ENCODE measurements at regions not wholly inside any gene's neighbourhood (a gene's known extent, or its start where the extent isn't known, plus 50 kb on each side); places are given as distances from the start of the nearest gene placed in this dataset.
A peak's percentile ranks its signal among the peaks of the same experiment; 100 is the strongest.

DNA sequence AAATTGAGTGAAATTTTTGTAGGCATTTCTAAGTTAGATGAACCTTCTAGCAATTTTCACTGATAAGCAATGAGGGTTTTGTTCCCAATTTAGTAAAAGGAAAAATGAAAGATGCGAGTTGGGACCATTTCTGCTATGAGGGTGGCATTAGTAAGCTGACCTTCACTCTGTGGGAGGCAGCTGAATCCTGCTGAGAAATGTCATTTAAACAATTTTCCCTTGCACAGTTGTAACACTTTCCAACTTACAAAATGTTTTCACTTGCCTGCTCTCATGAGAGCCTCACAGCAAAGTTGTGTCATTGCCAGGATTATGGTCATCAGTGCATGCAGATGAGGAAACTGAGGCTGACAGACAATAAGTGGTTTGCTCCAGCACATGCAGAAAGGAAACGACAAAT is 527.7 kb downstream of the TNS1 start:
- DNase-seq (ENCODE audit: low read depth) = no peak

DNA sequence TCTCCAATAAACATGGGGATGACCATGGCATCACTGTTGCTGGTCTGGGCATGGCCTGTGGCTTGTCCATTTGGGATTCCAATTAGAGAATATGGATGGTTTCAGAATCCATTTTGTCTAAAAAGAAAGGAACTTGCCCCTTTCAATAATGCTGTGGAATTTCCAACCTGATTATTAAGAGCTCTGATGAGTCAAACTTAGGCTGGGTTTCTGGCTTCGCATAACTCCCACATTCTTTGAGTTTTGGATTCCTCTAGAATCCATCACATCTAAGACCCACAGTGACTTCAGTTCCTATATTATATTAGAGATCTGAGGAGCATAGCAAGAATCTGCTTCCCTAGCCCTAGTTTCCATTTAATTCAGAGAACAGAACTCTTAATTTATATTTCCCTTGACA is 531.5 kb downstream of the TNS1 start:
- peak; percentile 33 for DNase-seq (ENCODE audit: low read depth)

DNA sequence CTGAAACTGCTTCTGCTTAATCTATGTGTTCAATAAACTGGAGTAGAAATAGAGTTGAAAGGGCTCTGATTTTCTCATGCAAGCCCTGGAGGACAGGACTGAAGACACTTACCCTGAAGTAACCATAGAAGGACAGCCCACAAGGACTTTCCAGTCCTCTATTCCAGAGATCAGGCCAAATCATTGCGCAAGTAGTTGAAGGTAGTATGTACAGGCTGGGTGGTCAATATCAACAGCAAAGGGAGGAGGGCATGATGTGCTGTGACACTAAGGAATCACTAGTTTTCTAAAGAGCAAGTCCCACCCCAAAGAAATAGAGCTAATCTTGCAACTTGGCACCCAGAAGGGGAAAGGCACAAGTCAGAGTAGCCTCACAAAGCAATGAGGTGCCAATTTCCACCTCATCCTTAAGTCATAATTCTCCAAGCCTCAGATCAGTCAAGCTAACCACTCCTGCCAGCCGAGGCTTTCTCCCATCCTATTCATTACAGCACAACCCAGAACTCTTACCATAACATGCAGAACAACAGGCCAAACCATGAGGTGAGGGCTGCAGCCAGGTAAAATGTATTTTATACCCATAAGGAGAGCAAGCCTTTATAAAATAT is 533.5 kb downstream of the TNS1 start:
- DNase-seq (ENCODE audit: low read depth) = no peak

DNA sequence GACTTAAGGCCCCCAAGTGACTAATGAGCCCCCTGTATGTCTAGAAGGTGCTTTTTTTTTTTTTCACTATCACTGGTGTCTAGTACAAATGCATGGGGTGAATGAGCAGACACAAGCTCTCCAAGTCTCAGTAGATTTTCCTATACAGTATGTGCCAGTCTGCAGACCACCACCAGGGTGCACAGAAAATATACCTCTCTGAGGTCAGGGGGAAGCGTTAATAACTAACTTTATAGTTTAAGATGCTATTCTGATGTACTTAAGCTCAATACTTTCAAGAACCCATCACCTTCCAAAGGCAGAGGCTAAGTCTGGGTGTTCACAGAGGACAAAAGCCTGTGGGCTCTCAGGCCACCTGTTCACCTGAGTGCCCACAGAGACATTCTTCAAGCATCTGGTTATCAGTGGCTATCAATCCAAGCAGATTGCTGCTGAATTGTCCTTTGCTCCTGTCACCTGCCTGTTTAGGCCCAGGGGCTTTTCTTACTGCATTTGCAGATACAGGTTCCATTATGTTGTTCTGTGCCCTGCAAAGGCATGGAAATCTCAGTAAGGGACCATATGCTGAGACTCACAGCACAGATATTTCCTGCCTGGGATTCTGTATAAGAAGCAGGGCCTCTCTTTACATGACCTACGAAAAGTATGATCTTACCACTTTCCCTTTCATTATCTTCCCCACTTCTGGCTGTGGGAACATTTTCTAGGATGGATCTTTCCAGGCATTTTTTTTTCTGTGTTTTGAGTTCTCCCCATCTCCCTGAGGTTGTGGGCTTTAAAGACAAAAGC is 534.6 kb downstream of the TNS1 start:
- DNase-seq (ENCODE audit: low read depth) = no peak

DNA sequence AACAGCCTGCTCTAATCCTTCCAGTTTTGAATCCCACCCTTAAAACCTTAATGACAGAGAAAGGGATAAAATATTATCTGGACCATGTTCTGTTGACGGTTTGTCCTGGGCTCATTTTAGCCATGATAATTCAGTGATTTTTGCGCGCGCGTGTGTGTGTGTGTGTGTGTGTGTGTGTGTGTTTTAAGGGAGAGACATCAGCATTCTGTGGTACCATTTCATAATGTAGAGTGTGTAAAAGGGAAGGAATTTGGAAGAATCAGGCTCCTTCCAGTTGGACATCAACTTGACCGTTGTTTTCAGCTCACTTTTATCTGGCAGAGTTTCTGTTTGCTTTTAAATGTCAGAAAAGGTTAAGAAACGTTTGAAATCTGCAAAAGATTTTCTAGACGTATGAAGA is 535.5 kb downstream of the TNS1 start:
- DNase-seq (ENCODE audit: low read depth) = no peak

DNA sequence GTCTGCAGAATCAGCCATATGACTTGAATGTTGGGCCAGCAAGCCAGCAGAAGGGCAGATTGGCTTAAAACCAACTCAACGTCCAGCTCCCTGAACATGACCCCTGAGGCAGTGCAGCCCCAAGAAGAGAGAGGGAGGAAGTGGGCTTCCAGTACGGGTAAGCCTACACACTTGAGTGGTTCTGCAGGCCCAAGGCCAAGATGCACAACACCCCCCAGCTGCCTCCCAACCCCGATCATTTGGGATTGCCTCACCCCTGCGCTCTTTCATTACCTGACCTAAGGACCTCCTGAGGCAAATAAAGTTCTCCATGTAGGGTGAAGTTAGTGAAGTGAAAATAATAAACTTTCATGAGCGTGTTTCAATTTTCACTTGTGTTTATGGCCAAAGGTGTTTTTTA is 536.0 kb downstream of the TNS1 start:
- no peak for DNase-seq (ENCODE audit: low read depth)

DNA sequence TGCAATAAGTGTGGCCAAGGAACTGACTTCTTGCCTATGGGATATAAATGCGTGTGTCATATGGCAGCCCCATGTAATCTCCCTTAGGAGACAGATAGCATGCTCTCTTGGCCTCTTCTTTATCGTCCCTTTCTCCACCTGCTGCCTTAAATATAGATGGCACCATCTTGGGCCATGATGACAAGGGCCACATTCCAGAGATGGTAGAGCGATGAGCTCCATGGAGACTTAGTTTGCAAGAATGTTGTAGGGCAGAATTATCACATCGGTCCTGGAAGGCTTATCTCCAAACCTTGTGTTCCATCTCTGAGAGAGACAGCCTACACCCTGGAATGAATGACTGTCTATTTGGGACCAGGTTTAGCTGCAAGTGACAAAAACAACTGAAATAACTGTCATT is 536.7 kb downstream of the TNS1 start:
- DNase-seq (ENCODE audit: low read depth) = no peak

DNA sequence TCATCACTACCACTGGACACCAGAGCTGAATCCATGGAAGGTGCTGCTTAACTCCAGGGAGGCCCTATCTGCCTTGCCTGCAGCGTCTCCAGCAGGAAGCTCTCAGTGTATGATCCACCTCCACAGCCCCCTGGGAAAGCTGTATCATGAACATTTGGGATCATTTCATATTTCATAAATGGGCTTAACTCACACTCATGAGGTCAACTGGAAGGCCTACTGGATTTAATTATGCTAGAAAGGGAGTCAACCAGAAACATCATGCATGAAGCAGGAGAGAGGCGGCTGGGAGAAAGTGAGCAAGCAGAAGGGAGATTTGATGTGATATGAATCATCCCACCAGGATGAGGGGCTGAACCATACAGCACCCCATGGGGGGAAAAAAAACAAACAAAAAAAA is 537.7 kb downstream of the TNS1 start:
- no peak for DNase-seq (ENCODE audit: low read depth)

DNA sequence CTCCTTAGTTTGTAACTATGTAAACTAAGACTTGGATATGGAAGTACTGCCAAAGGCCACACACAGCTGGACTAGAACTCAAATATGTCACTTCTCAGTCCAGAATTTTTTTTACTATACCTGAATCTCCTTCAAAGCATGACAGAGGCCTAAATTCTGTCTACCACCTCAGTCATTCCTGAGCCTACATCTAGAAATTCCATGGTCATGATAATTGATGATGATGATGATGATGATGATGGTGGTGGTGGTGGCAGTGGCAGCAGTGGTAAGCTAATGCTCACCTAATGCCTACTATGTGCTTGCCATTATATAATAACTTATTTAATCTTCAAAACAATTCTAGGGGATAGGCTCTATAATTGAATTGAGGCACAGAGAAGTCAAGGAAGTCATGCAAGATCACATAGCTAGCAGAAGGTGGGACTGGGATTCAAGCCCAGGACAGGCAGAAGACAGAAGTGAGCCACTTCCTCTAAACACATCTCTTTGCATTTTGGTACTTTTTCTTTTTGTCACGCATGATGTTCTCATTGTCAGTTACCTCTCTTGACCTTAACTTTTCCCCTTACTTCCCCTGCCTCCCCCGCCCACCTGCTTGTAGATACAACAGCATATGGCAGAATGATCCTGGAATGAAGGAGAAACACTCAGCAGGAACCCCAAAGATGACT is 539.3 kb downstream of the TNS1 start:
- DNase-seq (ENCODE audit: low read depth) = no peak

DNA sequence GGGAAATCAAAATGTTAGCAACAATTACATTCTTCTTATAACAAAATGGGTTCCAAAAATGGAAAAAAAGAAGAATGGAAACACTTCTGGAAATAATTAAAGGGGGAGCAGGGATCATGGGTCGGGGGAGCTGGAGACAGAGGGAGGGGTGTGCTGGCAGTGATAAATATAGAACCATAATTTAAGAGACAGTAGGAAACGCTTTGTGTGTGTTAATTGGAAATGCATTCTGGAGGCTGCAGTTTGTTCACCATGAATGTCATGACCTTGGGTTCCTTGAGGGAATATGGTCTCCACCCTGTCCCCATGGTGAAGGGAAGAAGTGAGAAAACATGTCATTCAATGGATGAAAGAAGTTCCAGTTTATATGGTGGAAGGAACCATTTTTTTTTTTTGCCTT is 540.7 kb downstream of the TNS1 start:
- no peak for DNase-seq (ENCODE audit: low read depth)

DNA sequence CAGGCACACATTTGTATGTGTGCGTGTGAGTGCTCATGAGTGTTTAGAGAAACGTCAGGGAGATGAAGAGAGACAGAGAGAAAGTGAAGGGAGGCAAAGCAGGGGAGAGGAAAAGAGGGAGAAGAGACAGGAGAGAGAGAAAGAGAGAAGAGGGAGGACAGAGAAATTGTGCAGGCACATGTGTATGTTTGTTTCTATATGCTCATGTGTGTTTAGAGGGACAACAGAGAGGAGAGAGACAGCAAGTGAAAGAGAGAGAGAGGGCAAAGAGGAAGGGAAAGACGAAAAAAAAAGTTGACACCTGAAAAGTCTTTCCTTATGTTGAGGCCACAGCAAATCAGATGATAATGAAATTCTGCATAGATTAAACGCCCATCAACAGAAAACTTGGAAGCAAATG is 541.1 kb downstream of the TNS1 start:
- DNase-seq (ENCODE audit: low read depth) = no peak

DNA sequence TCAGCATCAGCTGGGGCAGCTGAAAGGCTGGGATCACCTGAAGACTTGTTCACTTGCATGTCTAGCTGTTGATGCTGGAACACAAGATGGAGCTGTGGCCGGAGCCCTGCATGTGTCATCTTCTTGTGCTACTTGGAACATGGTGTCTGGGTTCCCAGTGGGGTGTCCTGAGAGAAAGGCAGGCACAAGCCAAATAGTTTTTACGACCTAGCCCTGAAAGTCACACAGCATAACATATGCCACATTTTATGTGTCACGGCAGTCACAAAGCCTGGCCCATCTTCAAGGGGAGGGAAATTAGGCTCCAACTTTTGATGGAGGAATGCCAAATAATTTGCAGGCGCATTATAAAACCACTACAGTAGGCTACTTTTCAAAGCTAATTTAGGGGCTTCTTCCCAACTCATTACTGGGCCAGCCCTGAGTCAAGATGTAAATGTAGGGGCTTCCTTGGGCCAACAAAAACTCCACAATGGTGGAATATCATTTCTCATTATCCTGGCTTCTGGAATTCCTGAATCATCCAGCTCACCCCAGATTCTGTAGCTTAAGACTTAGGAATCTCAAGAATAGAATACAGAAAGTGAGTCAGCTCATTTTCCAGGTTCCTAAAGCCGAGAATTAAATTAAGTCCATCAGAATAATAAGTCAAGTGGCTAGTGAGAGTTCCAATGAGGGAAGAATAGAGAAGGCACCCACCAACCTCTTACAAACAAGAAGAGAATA is 543.0 kb downstream of the TNS1 start:
- DNase-seq (ENCODE audit: low read depth) = no peak

DNA sequence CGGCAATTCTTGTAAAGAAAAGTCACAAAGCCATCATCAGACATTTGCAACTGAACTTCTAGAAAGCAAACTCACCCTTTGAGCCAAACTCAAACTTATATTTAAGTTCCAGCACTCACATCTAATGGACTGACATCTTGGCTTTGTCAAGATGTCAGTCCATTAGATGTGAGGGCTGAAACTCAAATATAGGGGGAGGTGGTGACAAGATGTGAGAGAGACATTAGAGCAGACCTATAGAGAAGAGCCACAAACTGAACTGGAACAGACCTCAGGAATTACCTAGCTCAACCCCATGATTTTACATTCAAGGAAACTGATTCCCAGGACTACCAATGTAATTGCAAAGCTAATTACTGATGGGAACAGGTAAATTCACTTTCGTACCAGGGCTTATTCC is 543.8 kb downstream of the TNS1 start:
- no peak for DNase-seq (ENCODE audit: low read depth)

DNA sequence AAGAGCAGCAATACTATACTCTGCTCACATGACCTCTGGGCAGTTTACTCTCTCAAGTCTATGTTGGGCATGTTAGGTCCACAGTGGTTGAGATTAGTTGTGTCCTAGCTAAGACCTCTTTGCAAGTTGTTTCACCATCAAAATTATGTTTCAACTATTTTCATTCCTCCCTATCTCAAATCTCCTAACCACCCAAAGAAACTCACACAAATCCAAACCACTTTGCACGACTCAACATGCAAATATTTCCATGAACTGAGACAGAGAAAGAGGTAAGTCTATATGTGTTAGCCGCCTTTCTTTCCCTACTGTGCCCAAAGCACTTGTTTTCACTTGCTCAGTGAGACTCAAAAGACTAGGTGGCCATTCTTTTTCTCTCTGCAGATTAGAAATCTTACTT is 546.8 kb downstream of the TNS1 start:
- DNase-seq (ENCODE audit: low read depth) = no peak

DNA sequence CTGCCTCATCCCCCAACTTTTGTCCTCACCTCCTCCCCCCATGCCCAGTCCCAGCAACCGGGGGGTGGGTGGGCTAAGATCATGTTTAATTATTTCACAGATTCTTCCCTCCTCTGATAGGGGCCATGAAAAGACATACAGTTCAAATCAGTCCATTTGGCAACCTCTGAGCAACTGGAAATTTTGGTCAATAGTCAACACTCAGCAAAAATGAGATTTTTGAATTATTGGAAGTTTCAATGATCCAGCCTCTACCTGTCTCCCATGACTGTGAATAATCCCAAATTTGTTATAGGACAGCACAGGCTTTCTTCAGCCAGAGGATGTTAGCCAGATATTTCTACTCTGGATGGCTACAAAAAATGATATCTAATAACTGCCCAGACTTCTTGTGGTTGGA is 549.9 kb downstream of the TNS1 start:
- DNase-seq (ENCODE audit: low read depth) = no peak

DNA sequence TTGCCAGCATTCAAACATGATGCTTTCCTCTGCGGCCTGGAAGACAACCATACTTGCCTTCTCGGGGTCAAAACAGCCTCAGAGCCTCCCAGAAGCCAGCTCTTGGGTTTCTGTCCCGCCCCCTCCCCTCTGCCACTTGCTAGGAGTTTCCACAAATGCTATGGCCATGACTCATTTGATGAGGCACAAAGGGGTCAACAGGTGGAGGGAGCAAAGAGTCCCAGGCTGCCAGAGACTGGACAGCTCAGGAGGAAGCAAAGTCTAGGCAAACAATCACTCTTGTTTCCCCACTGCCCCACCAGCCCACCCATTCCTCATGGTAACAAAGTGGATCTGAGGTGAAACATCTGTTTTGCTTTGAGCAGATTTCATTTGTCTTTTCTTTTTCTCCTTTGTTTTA is 551.1 kb downstream of the TNS1 start:
- no peak for DNase-seq (ENCODE audit: low read depth)

DNA sequence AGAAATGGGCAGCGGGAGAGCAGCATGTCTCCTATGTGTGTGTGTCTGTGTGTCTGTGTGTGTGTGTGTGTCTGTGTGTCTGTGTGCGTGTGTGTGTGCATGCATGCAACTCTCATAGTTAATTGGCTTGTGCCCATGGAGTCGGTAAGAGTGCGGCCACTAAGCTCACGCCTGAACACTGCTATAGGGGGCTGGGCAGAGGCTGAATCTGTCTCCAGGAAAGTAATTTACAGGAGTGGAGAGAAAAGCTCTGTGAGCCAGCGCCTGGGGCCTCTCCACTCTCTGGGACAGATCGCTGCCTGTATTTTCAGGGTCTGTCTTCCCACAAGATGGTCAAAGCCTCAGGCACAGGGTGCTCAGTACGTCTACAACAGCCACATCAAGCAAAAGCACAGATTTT is 553.4 kb downstream of the TNS1 start:
- no peak for DNase-seq (ENCODE audit: low read depth)

DNA sequence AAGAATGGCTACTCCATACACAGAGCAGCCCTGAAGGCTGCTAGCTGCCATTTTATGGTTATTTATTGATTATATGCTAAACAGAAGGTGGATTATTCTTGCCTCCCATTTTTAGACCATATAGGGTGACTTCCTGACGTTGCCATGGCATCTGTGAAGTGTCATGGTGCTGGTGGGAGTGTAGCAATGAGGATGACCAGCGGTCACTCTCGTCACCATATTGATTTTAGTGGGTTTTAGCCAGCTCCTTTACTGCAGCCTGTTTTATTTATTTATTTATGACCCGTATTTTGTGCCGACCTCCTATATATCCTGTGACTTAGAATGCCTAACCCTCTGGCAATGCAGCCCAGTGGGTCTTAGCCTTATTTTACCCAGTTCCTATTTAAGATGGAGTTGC is 553.9 kb downstream of the TNS1 start:
- no peak for DNase-seq (ENCODE audit: low read depth)

DNA sequence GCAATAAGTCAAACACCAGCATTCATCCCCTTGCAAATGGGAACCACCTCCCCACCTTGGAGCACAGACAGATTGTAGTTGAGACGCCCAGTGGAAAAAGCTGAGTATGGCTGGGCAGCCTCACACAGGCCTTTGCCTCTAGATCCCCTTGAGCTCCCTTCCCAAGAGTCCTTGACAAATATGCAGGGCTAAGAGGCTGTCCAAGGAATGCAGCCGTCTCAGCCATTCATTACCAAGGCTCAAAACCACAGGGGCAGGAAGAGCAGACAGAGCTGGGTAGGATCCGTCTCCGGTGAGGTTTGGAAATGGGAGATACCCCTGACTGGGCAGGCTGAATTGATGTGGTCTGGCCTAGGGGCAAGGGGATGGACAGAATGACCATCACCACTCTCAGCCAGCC is 557.1 kb downstream of the TNS1 start:
- DNase-seq (ENCODE audit: low read depth) = no peak

DNA sequence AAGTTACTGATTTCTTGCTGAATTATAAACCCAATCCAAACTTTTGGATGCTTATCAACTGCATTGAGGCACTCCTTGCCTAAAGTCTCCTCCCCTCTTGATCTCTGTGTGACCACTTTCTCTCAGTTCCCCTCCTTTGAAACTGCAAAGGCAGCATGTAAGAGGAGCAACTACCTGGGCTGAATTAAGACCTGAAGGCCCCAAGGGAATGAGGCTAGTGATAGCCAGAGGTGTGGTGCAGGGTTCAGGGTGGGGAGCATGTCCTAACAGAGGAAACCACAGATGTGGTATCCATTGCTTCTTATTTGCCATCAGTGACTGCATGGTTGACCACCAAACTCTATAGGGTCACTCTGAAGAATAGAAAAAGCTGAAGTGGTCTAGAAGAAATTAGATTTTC is 557.9 kb downstream of the TNS1 start:
- DNase-seq (ENCODE audit: low read depth) = no peak

DNA sequence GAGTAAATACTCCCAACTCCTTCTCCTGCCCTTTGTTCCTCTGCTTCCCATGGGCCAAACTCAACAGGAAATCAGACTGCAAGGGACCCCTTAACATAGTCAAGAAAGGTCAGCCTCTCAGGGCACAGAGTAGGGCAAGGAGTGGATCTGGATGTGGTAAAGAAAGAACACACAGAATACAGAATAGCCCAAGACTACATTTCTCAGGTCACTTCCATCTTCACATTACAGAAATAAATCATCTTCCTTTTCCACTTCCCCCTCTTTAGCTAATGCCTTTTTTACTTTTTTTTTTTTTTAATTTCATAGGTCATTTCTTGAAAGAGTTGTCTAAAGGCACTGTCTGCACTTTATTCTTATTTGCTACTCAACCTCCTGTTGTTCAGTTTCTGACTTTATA is 558.3 kb downstream of the TNS1 start:
- no peak for DNase-seq (ENCODE audit: low read depth)

DNA sequence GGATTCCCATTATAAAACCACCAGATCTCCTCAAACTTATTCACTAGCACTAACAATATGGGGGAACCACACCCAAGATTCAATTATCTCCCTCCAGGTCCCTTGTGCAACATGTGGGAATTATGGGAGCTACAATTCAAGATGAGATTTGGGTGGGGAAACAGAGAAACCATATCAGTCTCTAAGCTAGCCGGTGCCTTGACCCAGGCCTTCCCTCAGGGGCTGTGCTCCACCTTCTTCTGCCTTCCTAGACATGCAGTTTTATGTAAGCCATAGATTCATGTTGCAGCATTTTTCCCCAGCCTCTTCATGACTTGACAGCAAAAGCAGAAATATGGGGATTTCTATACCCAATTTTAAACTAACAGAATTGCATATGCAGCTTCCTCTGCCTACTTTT is 559.2 kb downstream of the TNS1 start:
- DNase-seq (ENCODE audit: low read depth) = no peak

DNA sequence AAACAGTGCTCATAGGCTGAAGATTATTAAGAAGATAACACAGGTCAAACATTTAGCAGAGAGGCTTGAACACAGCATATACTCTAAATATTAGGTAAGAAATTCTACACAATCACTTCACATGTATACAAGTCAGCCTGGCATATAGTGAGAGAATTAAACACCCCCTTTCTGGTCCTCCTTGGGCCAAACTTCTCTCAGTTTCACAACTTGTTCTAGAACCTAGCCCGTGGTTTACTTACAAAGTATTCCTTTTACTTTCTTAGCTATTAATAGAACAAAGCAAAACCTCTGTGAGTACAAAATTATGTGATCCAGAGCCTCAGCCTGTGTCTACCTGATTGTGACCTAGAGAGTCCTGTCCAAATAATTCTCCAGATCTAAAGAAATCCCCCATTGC is 562.8 kb downstream of the TNS1 start:
- DNase-seq (ENCODE audit: low read depth) = no peak
